Bone marrow (tissue), 2 donors: ENCODE measurements at regions not wholly inside any gene's neighbourhood (a gene's known extent, or its start where the extent isn't known, plus 50 kb on each side); places are given as distances from the start of the nearest gene placed in this dataset.

Experiments used
- DNase-seq, 2 donors: peaks; one replicate each; lab custom pipeline; 2025; lab: John Stamatoyannopoulos, UW

- no peak for DNase-seq
Observed at GRCh38 chr2:59019566-59020159, 778.5 kb upstream of the FANCL start.

- DNase-seq = no peak
Observed at GRCh38 chr2:59018737-59019136, 777.6 kb upstream of the FANCL start.

- no peak for DNase-seq
Observed at GRCh38 chr2:59015027-59015426, 773.9 kb upstream of the FANCL start.

- no peak for DNase-seq
Observed at GRCh38 chr2:59012971-59013370, 771.8 kb upstream of the FANCL start.

GRCh38 chr2:59012234-59012633 lies 771.1 kb upstream of the FANCL start:
- DNase-seq = no peak

GRCh38 chr2:59008950-59009349 lies 767.8 kb upstream of the FANCL start:
- DNase-seq = no peak

- DNase-seq = no peak
Observed at GRCh38 chr2:59005836-59006615, 764.9 kb upstream of the FANCL start.

GRCh38 chr2:59004621-59005020 lies 763.5 kb upstream of the FANCL start:
- no peak for DNase-seq

GRCh38 chr2:59000796-59001195 lies 759.7 kb upstream of the FANCL start:
- no peak for DNase-seq

- no peak for DNase-seq
Observed at GRCh38 chr2:58992062-58992706, 751.1 kb upstream of the FANCL start.

GRCh38 chr2:58991357-58991756 lies 750.2 kb upstream of the FANCL start:
- DNase-seq = no peak

- no peak for DNase-seq
Observed at GRCh38 chr2:58985541-58985940, 744.4 kb upstream of the FANCL start.

- DNase-seq = no peak
Observed at GRCh38 chr2:58984731-58985130, 743.6 kb upstream of the FANCL start.

GRCh38 chr2:58983111-58983510 lies 742.0 kb upstream of the FANCL start:
- no peak for DNase-seq

- no peak for DNase-seq
Observed at GRCh38 chr2:58981237-58981636, 740.1 kb upstream of the FANCL start.

- no peak for DNase-seq
Observed at GRCh38 chr2:58976375-58977071, 735.4 kb upstream of the FANCL start.

GRCh38 chr2:58974881-58975280 lies 733.8 kb upstream of the FANCL start:
- no peak for DNase-seq

- no peak for DNase-seq
Observed at GRCh38 chr2:58974426-58974825, 733.3 kb upstream of the FANCL start.

GRCh38 chr2:58973811-58974281 lies 732.7 kb upstream of the FANCL start:
- DNase-seq = no peak

- DNase-seq = no peak
Observed at GRCh38 chr2:58972737-58973136, 731.6 kb upstream of the FANCL start.

GRCh38 chr2:58971511-58972360 lies 730.6 kb upstream of the FANCL start:
- DNase-seq = no peak

GRCh38 chr2:58970365-58970764 lies 729.2 kb upstream of the FANCL start:
- no peak for DNase-seq
